CD14-positive monocyte (primary cell): ENCODE measurements at regions not wholly inside any gene's neighbourhood (a gene's known extent, or its start where the extent isn't known, plus 50 kb on each side); places are given as distances from the start of the nearest gene placed in this dataset.

Source experiments
- DNase-seq, 3 donors: peaks; one replicate each; pipeline ENCODE4 v3.0.0-alpha.2; 2011 to 2022
- H2AFZ ChIP-seq: 2 replicates; pipeline ENCODE4 v1.6.0; 2012; ENCODE audit warnings: mild to moderate bottlenecking, low read depth, low read length, inconsistent platforms; ENCODE audit not compliant: insufficient read depth, poor library complexity, severe bottlenecking
- H3K27ac ChIP-seq, 2 donors: 1 replicate in 1 of 2; 2 replicates in 1 of 2; pipeline ENCODE4 v1.5.1; 2012 to 2013; ENCODE audit warnings: low read length in 2 of 2, control low read depth in 1 of 2, inconsistent platforms in 1 of 2, low read depth in 1 of 2, mild to moderate bottlenecking in 1 of 2
- H3K27me3 ChIP-seq, 2 donors: one replicate each; pipeline versions ENCODE4 v1.6.0 to v1.6.1; 2011 to 2013; ENCODE audit warnings: low read length in 2 of 2; ENCODE audit not compliant: control insufficient read depth in 2 of 2, insufficient read depth in 2 of 2
- H3K36me3 ChIP-seq, 2 donors: replicated peaks in 1 of 2; 1 replicate in 1 of 2; 2 replicates in 1 of 2; pipeline versions ENCODE4 v1.5.1 to v1.6.1; 2012 to 2013; ENCODE audit warnings: low read length in 2 of 2, control low read depth in 1 of 2, inconsistent platforms in 1 of 2, mild to moderate bottlenecking in 1 of 2; ENCODE audit not compliant: insufficient read depth in 2 of 2, control insufficient read depth in 1 of 2
- H3K4me1 ChIP-seq, 2 donors: 1 replicate in 1 of 2; 2 replicates in 1 of 2; pipeline versions ENCODE4 v1.5.1 to v1.6.1; 2012 to 2013; ENCODE audit warnings: low read length in 2 of 2, control low read depth in 1 of 2, inconsistent platforms in 1 of 2, mild to moderate bottlenecking in 1 of 2, moderate library complexity in 1 of 2; ENCODE audit not compliant: insufficient read depth in 2 of 2, control insufficient read depth in 1 of 2
- H3K4me2 ChIP-seq: replicated peaks from 2 replicates; pipeline ENCODE3; 2012; ENCODE audit warnings: low read length, moderate library complexity, mild to moderate bottlenecking; ENCODE audit not compliant: poor library complexity, severe bottlenecking; ENCODE audit errors: extremely low read depth
- H3K4me3 ChIP-seq, 3 experiments: fragments of 200-600 bp in 1 of 3; sonication (generic) in 1 of 3; replicated peaks in 1 of 3; 1 replicate in 2 of 3; 2 replicates in 1 of 3; pipeline ENCODE4 v1.5.1; 2011 to 2013; ENCODE audit warnings: low read length in 3 of 3, mild to moderate bottlenecking in 3 of 3, control low read depth in 2 of 3, low read depth in 2 of 3, inconsistent platforms in 1 of 3, moderate library complexity in 1 of 3
- H3K79me2 ChIP-seq: 2 replicates; pipeline ENCODE4 v1.6.0; 2012; ENCODE audit warnings: mild to moderate bottlenecking, control low read depth, inconsistent platforms, low read length, moderate library complexity; ENCODE audit not compliant: insufficient read depth
- H3K9ac ChIP-seq: 2 replicates; pipeline ENCODE4 v1.6.0; 2017; ENCODE audit warnings: low read length, mild to moderate bottlenecking; ENCODE audit not compliant: insufficient read depth, poor library complexity, severe bottlenecking
- H3K9me3 ChIP-seq, 2 donors: replicated peaks in 1 of 2; 1 replicate in 1 of 2; 2 replicates in 1 of 2; pipeline versions ENCODE4 v1.5.1 to v1.6.1; 2012 to 2013; ENCODE audit warnings: low read length in 2 of 2, control low read depth in 1 of 2; ENCODE audit not compliant: control insufficient read depth in 1 of 2, insufficient read depth in 1 of 2
- H4K20me1 ChIP-seq: 2 replicates; pipeline ENCODE4 v1.6.0; 2012; ENCODE audit warnings: mild to moderate bottlenecking, low read length, control low read depth, moderate library complexity; ENCODE audit not compliant: insufficient read depth
- H3K27ac Mint-ChIP-seq, 7 donors: one replicate each; pipeline ENCODE4 v1.8.0; 2020; ENCODE audit warnings: mild to moderate bottlenecking in 7 of 7, mixed read lengths in 7 of 7, moderate library complexity in 6 of 7, inconsistent platforms in 2 of 7
- H3K27me3 Mint-ChIP-seq, 3 donors: one replicate each; pipeline ENCODE4 v1.8.0; 2021 to 2022; ENCODE audit warnings: low read depth in 3 of 3, mild to moderate bottlenecking in 3 of 3, mixed read lengths in 3 of 3, moderate library complexity in 3 of 3, inconsistent platforms in 1 of 3
- H3K36me3 Mint-ChIP-seq, 2 donors: one replicate each; pipeline ENCODE4 v1.8.0; 2020; ENCODE audit warnings: mixed read lengths in 2 of 2, inconsistent platforms in 1 of 2, mild to moderate bottlenecking in 1 of 2
- H3K4me1 Mint-ChIP-seq: one replicate; pipeline ENCODE4 v1.8.0; 2020; ENCODE audit warnings: mild to moderate bottlenecking, mixed read lengths
- H3K4me3 Mint-ChIP-seq, 2 donors: one replicate each; pipeline ENCODE4 v1.8.0; 2020; ENCODE audit warnings: mild to moderate bottlenecking in 2 of 2, mixed read lengths in 2 of 2, moderate library complexity in 1 of 2
- H3K9me3 Mint-ChIP-seq, 7 donors: one replicate each; pipeline ENCODE4 v1.8.0; 2020 to 2022; ENCODE audit warnings: mixed read lengths in 7 of 7, mild to moderate bottlenecking in 6 of 7, moderate library complexity in 6 of 7, inconsistent platforms in 2 of 7
- WGBS: methylation state at CpG from one replicate; pipeline ENCODE4 v1.1.5; 2013; ENCODE audit warnings: missing lambda C conversion rate; ENCODE audit not compliant: insufficient coverage; 5-methylcytosine and 5-hydroxymethylcytosine counted together
- intact Hi-C, 2 donors: fragments of 100-400 bp; cut with micrococcal nuclease; formaldehyde crosslinking; loops; one replicate each; pipeline versions ENCODE4 v1.15.0 to v1.15.1; 2023
- TF ChIP-seq, protein P1 (sequence below): fragments of 200-600 bp; IDR thresholded peaks from one replicate; pipeline ENCODE4 v1.8.0; 2022; ENCODE audit warnings: antibody characterized with exemption, mild to moderate bottlenecking

DNA sequence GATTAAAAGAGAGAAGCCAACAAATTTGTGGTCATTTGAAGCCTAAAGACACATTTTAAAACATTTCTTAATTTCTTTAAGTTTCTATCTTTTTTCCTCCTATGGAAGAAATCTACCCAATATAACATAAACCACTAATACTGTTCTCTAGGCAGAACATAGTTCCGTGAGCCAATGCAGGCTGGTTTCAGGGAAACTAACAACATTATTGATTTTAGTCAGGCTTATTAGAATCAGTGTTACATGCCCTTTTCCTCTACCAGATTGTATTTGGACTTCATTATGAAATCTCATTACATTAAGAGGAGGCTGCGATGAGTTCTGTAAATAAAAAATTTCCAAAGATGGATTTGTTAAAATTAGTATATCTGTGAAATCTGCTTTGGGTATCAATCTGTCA is 249.9 kb downstream of the PTBP2 start:
- Mint-ChIP-seq H3K27ac (no peak overlapping the region), H3K4me3 (no peak overlapping the region), H3K9me3 (peaks cover 0 to 2% (median 0%) of the 10 kb centered on the region in 7 donors), H3K36me3 (no peaks in the 10 kb centered on the region), H3K27me3 (peaks cover 6 to 8% (median 8%) of the 10 kb centered on the region in 3 donors), H3K4me1 (no peaks in the 10 kb centered on the region)
- Histone ChIP-seq H3K9ac (no peak overlapping the region), H3K36me3 (no peaks in the 10 kb centered on the region), H3K4me2 (no peak overlapping the region), H3K4me1 (no peaks in the 10 kb centered on the region), H2AFZ (no peak overlapping the region), H3K27ac (no peak overlapping the region), H3K4me3 (no peak overlapping the region), H3K27me3 (no peaks in the 10 kb centered on the region), H4K20me1 (no peaks in the 10 kb centered on the region), H3K79me2 (no peaks in the 10 kb centered on the region), H3K9me3 (no peaks in the 10 kb centered on the region)
- TF ChIP-seq, protein P1, sequence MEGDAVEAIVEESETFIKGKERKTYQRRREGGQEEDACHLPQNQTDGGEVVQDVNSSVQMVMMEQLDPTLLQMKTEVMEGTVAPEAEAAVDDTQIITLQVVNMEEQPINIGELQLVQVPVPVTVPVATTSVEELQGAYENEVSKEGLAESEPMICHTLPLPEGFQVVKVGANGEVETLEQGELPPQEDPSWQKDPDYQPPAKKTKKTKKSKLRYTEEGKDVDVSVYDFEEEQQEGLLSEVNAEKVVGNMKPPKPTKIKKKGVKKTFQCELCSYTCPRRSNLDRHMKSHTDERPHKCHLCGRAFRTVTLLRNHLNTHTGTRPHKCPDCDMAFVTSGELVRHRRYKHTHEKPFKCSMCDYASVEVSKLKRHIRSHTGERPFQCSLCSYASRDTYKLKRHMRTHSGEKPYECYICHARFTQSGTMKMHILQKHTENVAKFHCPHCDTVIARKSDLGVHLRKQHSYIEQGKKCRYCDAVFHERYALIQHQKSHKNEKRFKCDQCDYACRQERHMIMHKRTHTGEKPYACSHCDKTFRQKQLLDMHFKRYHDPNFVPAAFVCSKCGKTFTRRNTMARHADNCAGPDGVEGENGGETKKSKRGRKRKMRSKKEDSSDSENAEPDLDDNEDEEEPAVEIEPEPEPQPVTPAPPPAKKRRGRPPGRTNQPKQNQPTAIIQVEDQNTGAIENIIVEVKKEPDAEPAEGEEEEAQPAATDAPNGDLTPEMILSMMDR, result no peak
- DNase-seq, result no peak
- WGBS, result 80% methylated on average over 1 of the region's 2 CpGs
- intact Hi-C loops, result no loop called here

DNA sequence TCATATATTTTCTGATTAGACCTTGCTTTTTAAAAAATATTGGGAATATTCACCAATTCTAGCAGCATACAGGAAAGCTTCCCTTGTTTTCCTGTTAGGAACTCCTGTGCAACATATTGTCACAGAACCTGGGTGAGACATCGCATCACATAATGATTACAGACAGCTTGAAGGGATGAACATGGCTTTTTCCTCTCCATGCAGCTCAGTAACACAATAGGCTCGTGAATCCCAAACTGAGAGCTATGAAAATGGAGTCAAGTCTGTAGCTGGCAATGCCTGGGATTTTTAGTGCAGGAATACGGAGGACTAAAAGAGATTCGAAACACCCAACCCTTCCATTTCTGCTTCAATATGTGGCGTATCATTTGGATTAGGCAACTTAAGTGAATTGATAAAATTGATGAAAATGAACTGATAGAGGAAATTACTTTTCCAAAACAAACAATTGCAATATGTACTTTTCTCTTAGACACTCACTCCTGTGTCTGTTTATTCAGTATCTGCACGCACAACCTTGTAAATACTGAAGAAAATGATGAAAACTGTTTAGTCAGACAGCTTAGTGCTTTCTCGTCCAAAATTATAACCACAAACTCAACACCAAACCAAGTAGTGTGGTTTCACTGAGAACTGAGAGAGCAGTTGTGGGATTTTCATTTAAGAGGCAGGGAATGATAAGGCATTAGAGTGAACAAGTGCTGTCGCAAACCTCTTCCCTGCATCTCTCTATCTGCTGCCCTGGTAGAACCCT is 250.4 kb downstream of the PTBP2 start:
- no peak overlapping the region for H3K4me3 ChIP-seq
- no peaks in the 10 kb centered on the region for H3K4me1 ChIP-seq
- Mint-ChIP-seq H3K27ac (no peak overlapping the region), H3K36me3 (no peaks in the 10 kb centered on the region), H3K27me3 (peaks cover 6 to 8% (median 8%) of the 10 kb centered on the region in 3 donors), H3K4me1 (no peaks in the 10 kb centered on the region), H3K4me3 (no peak overlapping the region), H3K9me3 (peaks cover 0 to 2% (median 0%) of the 10 kb centered on the region in 7 donors)
- no CpG with 5 or more reads among the region's 8 CpGs for WGBS
- no peak for DNase-seq
- intact Hi-C loops, result no loop called here
- H3K36me3 ChIP-seq, result no peaks in the 10 kb centered on the region
- H3K27ac ChIP-seq, result no peak overlapping the region
- no peak overlapping the region for H3K4me2 ChIP-seq
- no peaks in the 10 kb centered on the region for H3K27me3 ChIP-seq
- TF ChIP-seq, protein P1, result no peak
- no peak overlapping the region for H2AFZ ChIP-seq
- H3K9me3 ChIP-seq, result no peaks in the 10 kb centered on the region
- H4K20me1 ChIP-seq, result no peaks in the 10 kb centered on the region
- H3K79me2 ChIP-seq, result no peaks in the 10 kb centered on the region
- H3K9ac ChIP-seq, result no peak overlapping the region
